ENCODE measurements at regions not wholly inside any gene's neighbourhood (a gene's known extent, or its start where the extent isn't known, plus 50 kb on each side); places are given as distances from the start of the nearest gene placed in this dataset.

DNA sequence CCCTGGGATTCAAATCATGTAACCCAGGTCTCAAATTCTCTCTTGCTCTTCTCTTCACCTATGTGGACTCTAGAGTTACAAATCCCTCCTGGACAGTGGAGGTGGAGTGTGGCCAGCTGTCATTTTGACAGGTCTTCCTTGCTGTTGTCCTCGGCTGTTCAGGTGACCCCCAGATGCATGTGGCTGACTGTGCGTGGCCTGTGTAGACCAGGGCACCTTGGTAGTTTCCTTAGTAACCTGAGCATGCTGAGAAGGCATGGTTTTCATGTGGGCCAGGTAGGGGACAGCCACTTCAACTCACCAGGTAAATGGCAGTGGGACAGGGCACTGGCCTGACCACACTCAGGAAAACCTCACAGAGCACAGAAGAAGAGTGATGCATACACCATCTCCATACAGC lies 155.0 kb upstream of the TSHZ3 start:
- Histone ChIP-seq H2AFZ (ENCODE audit: low read length) (no peak overlapping the region), H3K79me2 (ENCODE audit: insufficient read depth, low read length) (no peaks in the 10 kb centered on the region), H3K9ac (ENCODE audit: insufficient read depth, low read depth, low read length) (no peak overlapping the region), H4K20me1 (ENCODE audit: insufficient read depth, low read length) (no peaks in the 10 kb centered on the region), H3K27ac (ENCODE audit: extremely low read length, insufficient read depth, low read length) (no peak overlapping the region), H3K9me3 (ENCODE audit: low read length) (peaks cover 75% of the 10 kb centered on the region), H3K4me2 (ENCODE audit: low read depth, low read length) (no peak overlapping the region), H3K36me3 (replicated peaks in 1 of 2; ENCODE audit: control insufficient read depth in 1 of 2, insufficient read depth in 2 of 2, low read length in 2 of 2) (no peaks in the 10 kb centered on the region; a peak in 1 of 5 replicates), H3K27me3 (ENCODE audit: control insufficient read depth in 1 of 2, insufficient read depth in 2 of 2, low read length in 2 of 2) (no peaks in the 10 kb centered on the region), H3K4me1 (ENCODE audit: insufficient read depth, low read length) (no peaks in the 10 kb centered on the region), H3K4me3 (replicated peaks in 1 of 3; ENCODE audit: insufficient read depth in 1 of 3, low read depth in 2 of 3, low read length in 3 of 3) (no peak overlapping the region)
- ChIA-PET POLR2A (no interaction called here), CTCF (ENCODE audit: low intra/inter-chr PET ratio, low total read pairs) (no interaction called here)
- in situ Hi-C loops (cut with HindIII; ENCODE audit: extremely low pct_ligation_motif_present, low pct_unique_long_range_greater_than_20kb) (no loop called here), intact Hi-C loops (cut with micrococcal nuclease; ENCODE audit: unreplicated experiment) (no loop called here)
- TF ChIP-seq KLF15 (CRISPR knock-in tag; IDR thresholded peaks at IDR 0.05; ENCODE audit: borderline replicate concordance), result no peak
- no peak for TF ChIP-seq ZNF550 (CRISPR knock-in tag; IDR thresholded peaks at IDR 0.05; ENCODE audit: borderline replicate concordance)
- no peak for TF ChIP-seq IRF2 (CRISPR knock-in tag; IDR thresholded peaks at IDR 0.05)
- TF ChIP-seq KMT2B (CRISPR knock-in tag; IDR thresholded peaks at IDR 0.05), result no peak
- no peak for TF ChIP-seq ZMYM2 (CRISPR knock-in tag; IDR thresholded peaks at IDR 0.05)
- no peak for TF ChIP-seq MIXL1 (CRISPR knock-in tag; IDR thresholded peaks at IDR 0.05)
- TF ChIP-seq, protein P1, sequence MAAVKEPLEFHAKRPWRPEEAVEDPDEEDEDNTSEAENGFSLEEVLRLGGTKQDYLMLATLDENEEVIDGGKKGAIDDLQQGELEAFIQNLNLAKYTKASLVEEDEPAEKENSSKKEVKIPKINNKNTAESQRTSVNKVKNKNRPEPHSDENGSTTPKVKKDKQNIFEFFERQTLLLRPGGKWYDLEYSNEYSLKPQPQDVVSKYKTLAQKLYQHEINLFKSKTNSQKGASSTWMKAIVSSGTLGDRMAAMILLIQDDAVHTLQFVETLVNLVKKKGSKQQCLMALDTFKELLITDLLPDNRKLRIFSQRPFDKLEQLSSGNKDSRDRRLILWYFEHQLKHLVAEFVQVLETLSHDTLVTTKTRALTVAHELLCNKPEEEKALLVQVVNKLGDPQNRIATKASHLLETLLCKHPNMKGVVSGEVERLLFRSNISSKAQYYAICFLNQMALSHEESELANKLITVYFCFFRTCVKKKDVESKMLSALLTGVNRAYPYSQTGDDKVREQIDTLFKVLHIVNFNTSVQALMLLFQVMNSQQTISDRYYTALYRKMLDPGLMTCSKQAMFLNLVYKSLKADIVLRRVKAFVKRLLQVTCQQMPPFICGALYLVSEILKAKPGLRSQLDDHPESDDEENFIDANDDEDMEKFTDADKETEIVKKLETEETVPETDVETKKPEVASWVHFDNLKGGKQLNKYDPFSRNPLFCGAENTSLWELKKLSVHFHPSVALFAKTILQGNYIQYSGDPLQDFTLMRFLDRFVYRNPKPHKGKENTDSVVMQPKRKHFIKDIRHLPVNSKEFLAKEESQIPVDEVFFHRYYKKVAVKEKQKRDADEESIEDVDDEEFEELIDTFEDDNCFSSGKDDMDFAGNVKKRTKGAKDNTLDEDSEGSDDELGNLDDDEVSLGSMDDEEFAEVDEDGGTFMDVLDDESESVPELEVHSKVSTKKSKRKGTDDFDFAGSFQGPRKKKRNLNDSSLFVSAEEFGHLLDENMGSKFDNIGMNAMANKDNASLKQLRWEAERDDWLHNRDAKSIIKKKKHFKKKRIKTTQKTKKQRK (IDR thresholded peaks at IDR 0.05; ENCODE audit: low read length), result no peak
- no peak for TF ChIP-seq ZNF441 (CRISPR knock-in tag; IDR thresholded peaks at IDR 0.05; ENCODE audit: borderline replicate concordance)
- TF ChIP-seq ZNF781 (CRISPR knock-in tag; IDR thresholded peaks at IDR 0.05; ENCODE audit: borderline replicate concordance, not compliant biosample characterization), result no peak
- no peak for TF ChIP-seq BHLHE40 (IDR thresholded peaks at IDR 0.05; ENCODE audit: low read length)
- TF ChIP-seq, protein P2, sequence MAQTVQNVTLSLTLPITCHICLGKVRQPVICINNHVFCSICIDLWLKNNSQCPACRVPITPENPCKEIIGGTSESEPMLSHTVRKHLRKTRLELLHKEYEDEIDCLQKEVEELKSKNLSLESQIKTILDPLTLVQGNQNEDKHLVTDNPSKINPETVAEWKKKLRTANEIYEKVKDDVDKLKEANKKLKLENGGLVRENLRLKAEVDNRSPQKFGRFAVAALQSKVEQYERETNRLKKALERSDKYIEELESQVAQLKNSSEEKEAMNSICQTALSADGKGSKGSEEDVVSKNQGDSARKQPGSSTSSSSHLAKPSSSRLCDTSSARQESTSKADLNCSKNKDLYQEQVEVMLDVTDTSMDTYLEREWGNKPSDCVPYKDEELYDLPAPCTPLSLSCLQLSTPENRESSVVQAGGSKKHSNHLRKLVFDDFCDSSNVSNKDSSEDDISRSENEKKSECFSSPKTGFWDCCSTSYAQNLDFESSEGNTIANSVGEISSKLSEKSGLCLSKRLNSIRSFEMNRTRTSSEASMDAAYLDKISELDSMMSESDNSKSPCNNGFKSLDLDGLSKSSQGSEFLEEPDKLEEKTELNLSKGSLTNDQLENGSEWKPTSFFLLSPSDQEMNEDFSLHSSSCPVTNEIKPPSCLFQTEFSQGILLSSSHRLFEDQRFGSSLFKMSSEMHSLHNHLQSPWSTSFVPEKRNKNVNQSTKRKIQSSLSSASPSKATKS (CRISPR knock-in tag; IDR thresholded peaks at IDR 0.05), result no peak
- TF ChIP-seq, protein P3, sequence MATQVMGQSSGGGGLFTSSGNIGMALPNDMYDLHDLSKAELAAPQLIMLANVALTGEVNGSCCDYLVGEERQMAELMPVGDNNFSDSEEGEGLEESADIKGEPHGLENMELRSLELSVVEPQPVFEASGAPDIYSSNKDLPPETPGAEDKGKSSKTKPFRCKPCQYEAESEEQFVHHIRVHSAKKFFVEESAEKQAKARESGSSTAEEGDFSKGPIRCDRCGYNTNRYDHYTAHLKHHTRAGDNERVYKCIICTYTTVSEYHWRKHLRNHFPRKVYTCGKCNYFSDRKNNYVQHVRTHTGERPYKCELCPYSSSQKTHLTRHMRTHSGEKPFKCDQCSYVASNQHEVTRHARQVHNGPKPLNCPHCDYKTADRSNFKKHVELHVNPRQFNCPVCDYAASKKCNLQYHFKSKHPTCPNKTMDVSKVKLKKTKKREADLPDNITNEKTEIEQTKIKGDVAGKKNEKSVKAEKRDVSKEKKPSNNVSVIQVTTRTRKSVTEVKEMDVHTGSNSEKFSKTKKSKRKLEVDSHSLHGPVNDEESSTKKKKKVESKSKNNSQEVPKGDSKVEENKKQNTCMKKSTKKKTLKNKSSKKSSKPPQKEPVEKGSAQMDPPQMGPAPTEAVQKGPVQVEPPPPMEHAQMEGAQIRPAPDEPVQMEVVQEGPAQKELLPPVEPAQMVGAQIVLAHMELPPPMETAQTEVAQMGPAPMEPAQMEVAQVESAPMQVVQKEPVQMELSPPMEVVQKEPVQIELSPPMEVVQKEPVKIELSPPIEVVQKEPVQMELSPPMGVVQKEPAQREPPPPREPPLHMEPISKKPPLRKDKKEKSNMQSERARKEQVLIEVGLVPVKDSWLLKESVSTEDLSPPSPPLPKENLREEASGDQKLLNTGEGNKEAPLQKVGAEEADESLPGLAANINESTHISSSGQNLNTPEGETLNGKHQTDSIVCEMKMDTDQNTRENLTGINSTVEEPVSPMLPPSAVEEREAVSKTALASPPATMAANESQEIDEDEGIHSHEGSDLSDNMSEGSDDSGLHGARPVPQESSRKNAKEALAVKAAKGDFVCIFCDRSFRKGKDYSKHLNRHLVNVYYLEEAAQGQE (IDR thresholded peaks at IDR 0.05; ENCODE audit: borderline replicate concordance in 1 of 2, low read depth in 1 of 2, low read length in 2 of 2), result no peak
- no peak for TF ChIP-seq SMAD9 (CRISPR knock-in tag; IDR thresholded peaks at IDR 0.05)
- TF ChIP-seq ELF4 (CRISPR knock-in tag; IDR thresholded peaks at IDR 0.05; ENCODE audit: borderline replicate concordance), result no peak
- no peak for TF ChIP-seq ZNF138 (CRISPR knock-in tag; IDR thresholded peaks at IDR 0.05; ENCODE audit: low read depth)
- ATAC-seq (no peak), DNase-seq (ENCODE audit: low spot score) (no peak), FAIRE-seq (no peak)
- no TSS peak for BruUV-seq (replicated peaks)
- 0% methylated on average over 1 of the region's 2 CpGs for WGBS (ENCODE audit: low lambda C conversion rate)

Data from HepG2 (cell line).